HG02678 (cell line): ENCODE measurements at regions not wholly inside any gene's neighbourhood (a gene's known extent, or its start where the extent isn't known, plus 50 kb on each side); places are given as distances from the start of the nearest gene placed in this dataset.

Experiments used
- ATAC-seq: cut with Tn5 transposase; IDR thresholded peaks from one replicate; pipeline ENCODE4 v1.9.1; 2021; ENCODE audit warnings: mild to moderate bottlenecking, moderate library complexity; ENCODE audit not compliant: unreplicated experiment

DNA sequence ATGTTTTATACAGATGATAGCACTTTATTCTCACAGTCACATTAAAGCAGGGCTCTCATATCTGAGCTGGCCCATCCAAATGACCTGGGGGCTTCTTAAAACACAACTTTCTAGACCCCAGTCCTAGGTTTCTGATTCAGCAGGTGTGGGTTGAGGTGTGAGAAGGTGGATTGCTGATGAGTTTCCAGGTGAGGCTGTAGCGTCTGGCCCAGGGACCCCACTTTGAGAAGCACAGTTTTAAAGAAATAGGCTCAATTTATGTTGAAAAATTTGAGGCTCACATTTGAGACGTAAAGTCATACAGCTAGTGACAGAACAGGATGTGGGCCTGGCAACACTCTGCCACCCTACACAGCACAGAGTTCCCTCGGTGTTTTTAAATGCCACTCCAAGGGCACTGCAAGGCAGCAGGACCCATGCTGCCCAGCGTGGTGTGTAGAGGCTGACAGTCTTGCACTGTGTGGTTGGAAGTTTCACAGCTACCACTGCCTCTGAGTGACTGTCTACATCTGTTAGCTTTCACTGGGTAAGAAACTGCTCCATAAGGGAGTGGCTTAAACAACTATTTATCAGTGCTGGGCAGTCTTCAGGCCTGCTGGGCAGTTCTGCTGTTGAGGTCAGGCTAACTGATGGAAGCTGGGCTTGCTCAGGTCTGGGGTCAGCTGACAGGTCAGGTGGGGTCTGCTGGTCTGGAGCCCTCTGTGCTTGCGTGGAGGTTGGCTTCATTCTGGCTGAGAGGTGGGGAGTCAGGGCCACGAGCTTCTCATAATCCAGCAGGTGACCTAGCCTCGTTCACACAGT lies 319.7 kb downstream of the CXCL12 start:
- ATAC-seq, result no peak

DNA sequence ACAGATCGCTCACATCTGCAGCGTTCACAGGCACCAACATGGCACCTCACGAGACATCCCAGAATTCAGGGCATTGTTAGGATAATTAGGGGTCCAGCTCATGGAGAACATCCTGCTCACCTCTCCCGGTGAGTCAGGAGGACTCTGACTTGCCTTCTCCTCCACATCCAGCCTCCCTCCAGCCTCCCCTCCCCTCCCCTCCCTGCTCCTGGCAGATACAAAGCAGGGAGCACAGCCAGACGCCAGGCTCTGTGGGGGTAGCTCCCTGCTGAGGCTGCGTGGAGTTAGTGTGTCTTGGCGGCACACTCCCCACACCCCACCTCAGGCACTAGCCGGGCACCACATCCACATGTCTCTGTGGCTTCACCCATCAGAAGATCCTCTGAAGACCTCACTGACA lies 320.6 kb downstream of the CXCL12 start:
- ATAC-seq, result no peak

DNA sequence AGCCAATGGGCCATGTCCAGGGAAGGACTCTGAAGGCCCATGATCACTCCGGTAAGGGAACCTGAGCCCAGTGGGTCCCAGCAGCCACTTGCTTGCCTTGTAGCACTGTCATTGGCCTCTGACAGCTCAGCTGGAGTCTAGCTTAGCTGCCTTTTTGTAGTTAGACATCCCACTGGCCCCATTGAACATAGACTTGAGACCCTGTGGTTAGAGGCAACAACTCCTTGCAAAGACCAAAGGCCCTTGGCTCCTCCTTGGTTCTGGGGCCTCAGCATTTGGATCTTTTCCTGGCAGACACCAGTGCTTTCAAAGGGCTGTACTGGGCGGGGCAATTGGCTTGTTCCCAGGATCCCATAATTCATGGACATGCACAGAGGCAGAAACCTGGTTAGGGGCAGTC lies 321.2 kb downstream of the CXCL12 start:
- no peak for ATAC-seq

DNA sequence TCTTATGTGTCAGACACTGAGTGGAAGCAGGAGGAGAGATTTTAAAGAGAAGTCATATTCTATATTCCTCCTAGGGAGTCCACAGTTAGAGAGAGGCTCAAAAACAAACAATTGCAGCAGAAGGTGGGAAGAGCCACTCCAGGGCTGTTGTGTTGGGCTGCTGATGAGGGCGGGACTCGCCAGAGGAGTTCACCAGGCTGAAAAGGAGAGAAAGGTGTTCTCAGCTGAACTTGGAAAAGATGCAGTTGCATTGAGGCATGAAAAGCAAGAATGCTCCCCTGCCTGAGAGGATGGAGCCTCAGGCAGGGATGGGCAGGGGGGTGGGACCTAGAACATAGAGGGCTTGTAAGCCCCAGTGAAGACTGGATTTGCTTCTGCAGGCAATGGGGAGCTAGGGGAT lies 324.2 kb downstream of the CXCL12 start:
- no peak for ATAC-seq

DNA sequence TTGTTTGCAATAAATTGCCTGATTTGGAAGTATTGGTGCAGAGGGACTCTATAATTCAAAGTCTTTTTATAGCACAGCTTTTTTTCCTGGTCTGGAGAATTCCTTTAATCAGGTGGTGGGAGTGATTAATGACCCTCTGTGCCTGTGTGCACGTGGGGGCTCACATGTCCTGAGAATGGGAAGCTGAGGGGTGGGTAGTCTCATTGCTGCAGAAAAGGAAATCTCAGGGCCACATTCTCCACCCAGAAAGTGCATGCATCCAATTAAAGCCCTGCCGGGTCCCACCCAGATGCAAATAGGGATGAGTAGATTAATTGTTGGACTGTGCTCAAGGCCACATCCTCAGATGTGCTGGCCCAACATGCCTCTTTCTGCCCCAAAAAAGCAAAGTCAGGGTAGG lies 324.7 kb downstream of the CXCL12 start:
- ATAC-seq, result no peak

DNA sequence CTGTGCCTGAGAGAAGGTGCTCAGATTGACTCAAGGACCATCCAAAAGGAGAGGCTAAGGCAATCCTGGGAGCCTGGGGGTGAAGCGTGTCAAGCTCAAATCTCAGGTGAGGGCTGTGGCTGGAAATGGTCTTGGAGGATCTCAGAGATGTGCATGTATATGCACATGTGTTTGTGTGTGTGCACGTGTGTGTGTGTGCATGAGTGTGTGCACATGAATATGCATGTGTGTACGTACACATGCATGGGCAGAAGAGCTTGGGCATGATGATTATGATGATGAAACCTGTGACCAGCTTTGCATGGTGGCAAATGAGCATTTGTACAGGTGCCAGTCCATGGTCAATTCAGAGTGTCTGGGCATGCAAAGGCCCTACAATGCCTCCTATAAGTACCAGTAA lies 326.6 kb downstream of the CXCL12 start:
- ATAC-seq, result no peak

DNA sequence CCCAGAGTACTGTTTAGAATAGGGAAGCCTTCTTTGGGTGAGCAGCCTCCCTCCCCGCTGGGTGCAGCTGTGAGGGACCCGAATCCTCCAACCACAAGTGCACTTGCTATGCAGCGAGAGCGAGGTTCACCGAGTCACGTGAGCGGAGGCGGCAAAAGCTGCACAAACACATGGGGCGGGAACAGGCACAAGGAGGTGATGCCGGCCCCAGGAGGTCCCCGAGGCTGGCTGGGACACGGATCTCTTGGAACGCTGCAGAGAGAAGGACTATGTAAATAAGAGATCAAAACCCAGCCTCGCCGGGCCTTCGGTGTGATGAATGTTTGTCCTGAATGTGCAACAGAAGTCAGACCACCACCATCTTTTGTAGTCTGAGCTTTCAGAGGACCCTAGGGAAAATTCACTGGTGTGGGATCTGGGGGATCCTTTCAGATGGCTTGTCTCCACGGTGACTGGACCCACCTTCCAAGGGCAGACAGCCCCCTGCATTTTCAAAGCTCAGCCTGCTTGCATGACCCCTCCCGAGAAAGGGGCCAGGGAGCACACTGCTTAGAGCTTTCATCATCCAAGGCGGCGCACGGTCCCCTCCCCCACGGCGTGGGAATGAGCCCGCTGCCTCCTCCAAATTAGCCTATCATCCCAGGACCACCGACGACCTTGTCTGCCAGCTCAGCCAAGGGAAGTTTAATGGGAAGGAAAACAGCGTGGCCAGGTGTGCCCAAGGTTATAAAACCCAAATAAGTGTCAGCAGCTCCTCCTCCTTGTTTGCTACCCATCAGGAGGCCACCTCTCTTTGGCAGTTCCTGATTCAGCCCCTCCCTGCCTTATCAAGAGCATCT lies 327.7 kb downstream of the CXCL12 start:
- ATAC-seq, result no peak

DNA sequence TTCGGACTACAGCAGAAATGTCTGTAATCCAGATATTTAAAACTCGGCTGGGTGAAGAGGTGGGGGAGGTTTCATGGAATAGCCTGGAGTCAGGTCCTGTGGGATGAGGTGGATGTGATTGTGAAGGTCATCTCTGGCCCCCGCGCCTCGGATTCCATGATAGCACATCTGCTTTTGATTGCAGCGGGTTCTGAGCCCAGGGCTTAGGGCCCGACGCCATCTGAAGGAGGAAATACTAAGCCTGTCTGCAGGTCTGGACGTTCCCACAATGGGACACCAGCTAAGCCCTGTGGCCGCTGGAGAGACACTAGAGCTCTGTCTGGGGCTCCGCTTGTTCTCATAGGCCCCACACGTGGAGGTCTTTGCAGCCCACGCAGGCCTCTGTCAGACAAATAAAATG lies 328.7 kb downstream of the CXCL12 start:
- no peak for ATAC-seq

GRCh38 chr10:44054046-44054445 lies 330.9 kb downstream of the CXCL12 start:
- no peak for ATAC-seq

DNA sequence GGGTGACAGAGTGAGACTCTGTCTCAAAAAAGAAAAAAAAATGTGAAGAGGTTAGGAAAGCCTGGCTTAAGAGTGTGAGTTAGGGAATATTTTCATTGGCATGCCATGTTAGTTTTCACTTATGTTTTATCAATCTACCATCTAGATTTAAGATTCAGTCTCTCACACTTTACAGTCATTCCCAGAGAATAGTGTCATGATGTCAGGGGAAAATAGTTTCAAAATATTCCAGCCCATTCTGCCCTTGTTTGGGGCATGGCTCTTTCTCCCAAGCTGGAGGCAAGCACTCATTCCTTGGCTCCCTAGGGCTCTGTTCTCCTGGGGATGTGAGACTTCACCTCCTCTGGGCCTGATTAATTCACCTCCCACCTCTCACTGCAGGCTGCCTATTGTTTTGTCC lies 331.5 kb downstream of the CXCL12 start:
- ATAC-seq, result no peak

DNA sequence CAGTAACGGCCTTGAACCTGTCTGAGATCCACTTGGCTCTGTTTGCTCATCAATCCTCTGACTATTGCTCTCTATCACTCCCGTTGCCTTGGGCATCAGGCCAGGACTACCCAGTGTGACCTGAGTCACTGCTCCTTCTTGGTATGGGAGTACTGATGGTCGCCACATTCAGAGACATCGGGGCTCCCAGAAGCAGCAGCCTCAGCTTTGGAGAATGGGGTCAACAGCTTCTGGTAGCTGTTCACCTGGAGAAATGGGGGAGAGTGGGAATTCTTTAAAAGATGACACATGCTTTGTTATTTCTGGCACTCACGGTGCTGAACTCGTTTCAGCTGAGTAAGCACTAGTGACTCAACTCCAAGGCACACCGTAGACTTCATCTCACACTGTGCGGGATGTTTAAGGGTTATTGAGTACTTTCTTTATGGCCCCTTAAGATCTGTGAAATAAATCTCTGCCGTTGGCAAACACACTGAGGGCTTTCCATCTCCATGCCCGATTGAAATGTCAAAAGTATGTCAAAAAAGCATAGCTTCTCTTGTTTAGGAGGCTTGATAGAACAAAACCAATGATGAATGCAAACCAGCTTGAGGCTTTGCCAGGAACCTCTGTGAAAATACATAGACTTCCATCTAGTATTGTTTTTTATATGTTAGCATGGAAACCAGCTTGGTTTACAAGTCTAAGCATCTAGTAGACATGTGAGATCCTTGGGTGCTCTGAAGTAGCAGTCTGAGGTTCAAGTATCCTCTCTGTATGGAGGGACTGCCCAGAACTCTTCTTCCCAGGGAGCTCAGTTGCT lies 333.1 kb downstream of the CXCL12 start:
- no peak for ATAC-seq

- ATAC-seq, result no peak
These were observed 333.8 kb downstream of the CXCL12 start for GRCh38 chr10:44051091-44051490.

DNA sequence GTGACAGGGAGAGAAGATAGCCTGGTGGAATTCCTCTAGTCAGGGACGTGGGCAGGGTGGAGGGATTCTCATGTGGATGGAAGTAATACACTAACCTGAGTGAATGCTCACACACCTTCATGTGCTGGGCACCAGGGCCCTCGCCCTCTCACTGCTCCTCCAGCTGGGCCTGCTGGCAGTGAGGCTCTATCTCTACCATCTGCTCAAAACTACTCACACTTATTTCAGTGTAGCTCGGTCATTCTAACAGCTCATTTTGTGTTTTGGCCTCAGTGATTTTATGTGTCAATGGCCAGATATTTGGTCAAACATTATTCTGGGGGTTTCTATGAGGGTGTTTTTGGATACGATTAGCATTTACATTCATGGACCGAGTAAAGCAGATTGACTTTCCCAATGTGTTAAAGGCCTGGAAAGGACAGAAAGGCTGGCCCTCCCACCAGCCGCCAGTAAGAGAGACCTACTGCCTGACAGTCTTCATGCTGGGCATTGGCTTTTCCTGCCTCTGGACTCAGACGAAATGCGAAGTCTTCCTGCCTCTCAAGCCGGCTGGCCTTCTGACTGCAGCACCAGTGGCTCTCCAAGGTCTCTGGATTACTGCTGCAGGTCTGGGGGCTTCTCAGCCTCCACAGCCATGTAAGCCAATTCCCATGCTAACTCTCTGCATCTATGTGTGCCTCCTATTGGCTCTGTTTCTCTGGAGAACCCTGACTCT lies 335.4 kb downstream of the CXCL12 start:
- ATAC-seq, result no peak

DNA sequence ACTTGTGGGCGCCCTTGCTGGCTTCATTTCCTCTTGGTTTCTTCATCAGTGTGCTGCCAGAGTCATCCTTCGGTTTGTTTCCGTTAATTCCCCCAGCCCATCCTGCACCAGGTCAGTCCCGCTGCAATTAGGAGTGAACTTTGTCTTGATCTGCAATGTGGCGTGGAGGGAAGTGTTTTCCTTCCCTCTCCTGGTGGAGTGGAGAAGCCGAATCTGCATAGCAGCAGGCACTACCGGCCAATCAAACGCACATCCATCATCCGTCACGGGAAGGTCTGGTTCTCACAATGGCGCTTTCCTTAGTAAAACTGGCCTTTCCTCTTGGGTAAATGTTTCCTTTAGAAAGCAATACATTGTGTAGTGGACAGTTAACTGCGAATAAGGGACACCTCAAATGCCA lies 337.5 kb downstream of the CXCL12 start:
- no peak for ATAC-seq

- ATAC-seq, result no peak
These were observed 338.3 kb downstream of the CXCL12 start for GRCh38 chr10:44046605-44047004.

GRCh38 chr10:44045020-44045419 lies 339.9 kb downstream of the CXCL12 start:
- no peak for ATAC-seq

- ATAC-seq, result no peak
These were observed 340.3 kb downstream of the CXCL12 start for GRCh38 chr10:44044549-44044948.

DNA sequence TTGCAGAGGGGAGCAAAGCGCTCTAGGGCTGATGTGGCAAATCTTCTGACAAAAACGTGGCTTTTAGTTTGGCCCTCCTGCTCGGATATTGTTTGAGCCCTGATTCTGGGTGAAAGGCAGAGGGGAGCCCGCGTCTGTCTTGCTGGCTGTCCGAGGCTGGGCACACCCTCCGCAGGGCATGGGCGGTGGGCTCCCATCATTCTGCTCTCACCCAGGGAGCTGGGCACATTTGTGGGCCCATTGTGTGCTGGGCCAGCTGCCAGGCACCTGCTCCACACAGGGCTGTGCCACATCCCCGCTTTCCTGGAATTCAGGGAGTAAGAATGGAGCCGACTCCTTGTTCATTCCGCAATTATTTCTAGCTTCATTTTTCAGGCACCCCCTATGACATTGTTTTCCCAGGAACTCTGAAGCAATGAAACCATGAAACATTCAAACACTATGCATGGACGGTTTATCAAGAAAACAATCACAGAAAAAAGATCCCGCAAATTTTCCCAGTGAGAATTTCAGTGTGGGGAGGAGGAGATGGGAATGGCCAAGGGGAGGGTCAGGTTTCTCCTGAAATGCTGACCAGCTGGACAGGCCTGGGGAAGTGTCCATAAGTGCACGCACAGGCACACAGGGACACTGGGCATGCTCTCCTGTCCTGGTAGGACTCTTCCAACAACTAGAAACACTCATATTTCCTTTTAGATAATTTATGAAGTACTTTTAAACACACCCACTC lies 341.1 kb downstream of the CXCL12 start:
- no peak for ATAC-seq

DNA sequence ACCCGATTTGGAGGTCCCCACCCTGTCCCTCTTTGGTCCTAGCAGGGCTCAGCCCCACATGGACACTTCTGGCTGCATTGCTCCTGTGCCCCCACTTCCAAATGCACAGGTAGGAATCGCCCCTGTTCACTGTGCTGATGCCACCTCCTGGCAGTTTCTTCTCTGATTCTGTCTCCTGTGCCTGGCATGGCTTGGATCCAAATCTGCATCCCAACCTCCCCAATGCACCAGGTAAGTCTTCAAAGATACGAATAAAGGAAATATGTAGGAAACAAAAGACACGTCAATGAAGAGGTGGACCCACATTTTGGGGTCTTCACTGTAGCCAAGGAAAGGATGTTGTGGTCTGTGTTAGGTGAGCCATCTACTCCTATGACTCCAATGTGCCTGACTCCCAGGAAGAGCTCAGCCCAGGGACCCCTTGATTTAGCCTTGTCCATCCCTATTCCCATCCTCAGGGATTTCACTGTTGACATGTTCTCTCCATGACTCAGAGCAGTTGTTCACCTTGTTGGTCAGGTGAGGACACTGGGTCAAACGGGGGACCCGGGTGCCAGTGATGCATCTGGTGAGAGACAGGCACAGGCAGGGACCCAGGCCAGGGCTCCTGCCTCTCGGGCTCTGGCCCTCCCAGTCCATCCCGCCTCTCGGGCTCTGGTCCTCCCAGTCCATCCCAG lies 341.8 kb downstream of the CXCL12 start:
- no peak for ATAC-seq
